GM13976 (cell line): ENCODE measurements at regions not wholly inside any gene's neighbourhood (a gene's known extent, or its start where the extent isn't known, plus 50 kb on each side); places are given as distances from the start of the nearest gene placed in this dataset.

Source experiments
- DNase-seq: peaks from one replicate; pipeline ENCODE4 v3.0.0; 2012; ENCODE audit warnings: low spot score
- CTCF ChIP-seq: IDR thresholded peaks from 2 replicates; pipeline ENCODE4 v1.5.1; 2012; ENCODE audit warnings: borderline replicate concordance, mild to moderate bottlenecking; ENCODE audit not compliant: insufficient read depth; ENCODE audit errors: extremely low read depth, missing control alignments, control extremely low read depth
- in situ Hi-C: fragments of 300-500 bp; cut with MboI; formaldehyde crosslinking; loops from one replicate; pipeline ENCODE4 v1.12.0; 2022; ENCODE audit warnings: low sequenced_read_pairs, mixed read lengths, inconsistent platforms; ENCODE audit not compliant: unreplicated experiment

- no peak for TF ChIP-seq CTCF
- in situ Hi-C loops: no loop called here
- DNase-seq: no peak
These were observed 102.7 kb upstream of the C1orf174 start for GRCh38 chr1:4002741-4003140.

GRCh38 chr1:4003846-4004505 lies 103.9 kb upstream of the C1orf174 start:
- no peak for DNase-seq
- in situ Hi-C loops: no loop called here
- no peak for TF ChIP-seq CTCF

- in situ Hi-C loops: no loop called here
- TF ChIP-seq CTCF: no peak
- DNase-seq: no peak
These were observed 104.8 kb upstream of the C1orf174 start for GRCh38 chr1:4004635-4005430.

GRCh38 chr1:4005431-4005830 lies 105.4 kb upstream of the C1orf174 start:
- DNase-seq: no peak
- in situ Hi-C loops: no loop called here
- TF ChIP-seq CTCF: no peak

- no peak for TF ChIP-seq CTCF
- no peak for DNase-seq
- in situ Hi-C loops: no loop called here
These were observed 106.8 kb upstream of the C1orf174 start for GRCh38 chr1:4006676-4007374.

GRCh38 chr1:4010284-4010683 lies 110.2 kb upstream of the C1orf174 start:
- TF ChIP-seq CTCF: no peak
- DNase-seq: no peak
- in situ Hi-C loops: no loop called here
